Erythroblast (primary cell): ENCODE measurements at regions not wholly inside any gene's neighbourhood (a gene's known extent, or its start where the extent isn't known, plus 50 kb on each side); places are given as distances from the start of the nearest gene placed in this dataset.
"Not testable (repeated sequence)": the region's sequence is repeated elsewhere in the genome, so short reads cannot be mapped to it uniquely, and the experiment has no call there.

Experiments
- DNase-seq, 2 experiments: peaks; one replicate each; lab custom pipeline; 2025; lab: John Stamatoyannopoulos, UW
- GATA1 ChIP-seq: IDR thresholded peaks from 2 replicates; pipeline ENCODE4 v1.6.1; 2011; ENCODE audit warnings: low read depth, mild to moderate bottlenecking, control low read depth, low read length, moderate library complexity
- POLR2A ChIP-seq: IDR thresholded peaks from 2 replicates; pipeline ENCODE4 v1.6.1; 2011; ENCODE audit warnings: mild to moderate bottlenecking, low read length

GRCh38 chr7:85702348-85702747 is 515.5 kb upstream of the SEMA3D start:
- no peak for DNase-seq
- TF ChIP-seq GATA1 (no peak), POLR2A (no peak)

DNA sequence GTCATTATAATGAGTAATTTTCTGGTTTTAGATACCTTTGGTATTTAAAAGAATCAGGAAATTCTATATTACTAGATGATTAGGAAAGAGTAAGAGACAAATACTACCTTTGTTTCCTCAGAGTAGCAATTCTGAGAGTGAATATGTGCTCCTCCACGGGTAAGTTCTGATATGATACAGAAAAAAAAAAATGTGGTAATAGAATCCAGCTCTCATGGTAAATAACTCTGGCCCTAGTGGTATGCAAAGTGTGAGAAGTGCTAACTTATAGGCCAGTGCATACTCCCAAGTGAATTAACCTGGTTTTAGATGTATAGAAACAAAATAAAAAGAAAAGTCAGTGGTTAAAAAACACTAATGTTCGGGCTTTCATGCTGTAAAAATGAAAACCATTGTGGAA is 512.6 kb upstream of the SEMA3D start:
- DNase-seq: no peak
- no peak for TF ChIP-seq GATA1
- no peak for TF ChIP-seq POLR2A

- no peak for DNase-seq
- TF ChIP-seq GATA1 (no peak), POLR2A (no peak)
Measured at GRCh38 chr7:85695533-85695932, 508.7 kb upstream of the SEMA3D start.

GRCh38 chr7:85695041-85695440 is 508.2 kb upstream of the SEMA3D start:
- no peak for DNase-seq
- TF ChIP-seq POLR2A: no peak
- TF ChIP-seq GATA1: no peak

GRCh38 chr7:85693326-85693725 is 506.5 kb upstream of the SEMA3D start:
- no peak for TF ChIP-seq GATA1
- no peak for TF ChIP-seq POLR2A
- DNase-seq: no peak

- no peak for TF ChIP-seq POLR2A
- no peak for TF ChIP-seq GATA1
- DNase-seq: no peak
Measured at GRCh38 chr7:85688712-85689111, 501.9 kb upstream of the SEMA3D start.

DNA sequence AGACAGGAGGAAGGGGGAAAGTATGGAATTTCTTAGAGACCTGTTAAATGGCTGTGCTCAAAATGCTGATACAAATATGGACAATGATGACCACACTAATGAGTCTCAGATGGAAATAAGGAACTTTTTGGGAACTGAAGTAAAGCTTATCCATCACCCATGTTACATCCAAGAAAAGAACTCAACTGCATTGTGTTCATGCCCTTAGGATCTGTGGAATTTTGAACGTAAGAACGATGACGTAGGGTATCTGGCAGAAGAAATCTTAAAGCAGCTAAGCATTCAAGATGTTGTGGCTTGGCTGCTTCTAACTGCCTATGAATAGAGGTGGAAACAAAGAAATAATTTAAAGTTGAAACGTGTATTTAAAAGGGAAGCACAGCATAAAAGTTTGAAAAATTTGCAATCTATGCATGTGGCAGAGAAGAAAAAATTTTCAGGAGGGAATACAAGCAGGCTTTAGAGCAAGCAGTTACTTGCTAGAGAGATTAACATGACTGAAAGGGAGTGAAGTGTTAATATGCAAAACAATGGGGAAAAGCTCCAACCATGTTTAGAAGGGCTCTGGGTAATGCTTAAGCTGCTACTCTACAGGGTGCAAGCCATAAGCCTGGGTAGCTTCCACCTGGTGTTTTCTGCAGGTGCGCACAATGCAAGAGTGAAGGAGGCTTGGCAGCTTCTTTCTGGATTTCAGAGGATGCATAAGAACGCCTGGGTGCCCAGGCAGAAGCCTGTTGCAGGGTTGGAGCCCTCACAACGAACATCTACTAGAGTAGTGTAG is 499.7 kb upstream of the SEMA3D start:
- DNase-seq: no peak
- TF ChIP-seq GATA1 (no peak), POLR2A (no peak)

DNA sequence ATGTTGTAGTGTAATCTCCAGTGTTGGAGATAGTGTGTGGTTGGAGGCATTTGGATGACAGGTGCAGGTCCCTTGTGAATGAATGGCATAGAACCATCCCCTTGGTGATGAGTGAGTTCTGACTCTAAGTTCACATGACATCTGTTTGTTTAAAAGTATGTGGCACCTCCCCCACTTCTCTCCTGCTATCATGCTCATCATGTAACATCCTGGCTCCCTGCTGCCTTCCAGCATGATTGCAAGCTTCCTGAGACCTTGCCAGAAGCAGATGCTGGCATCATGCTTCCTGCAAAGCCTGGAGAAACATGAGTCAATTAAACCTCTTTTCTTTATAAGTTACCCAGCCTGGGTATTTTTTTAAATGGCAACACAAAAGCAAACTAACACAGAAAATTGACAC is 499.0 kb upstream of the SEMA3D start:
- TF ChIP-seq GATA1 (no peak), POLR2A (no peak)

DNA sequence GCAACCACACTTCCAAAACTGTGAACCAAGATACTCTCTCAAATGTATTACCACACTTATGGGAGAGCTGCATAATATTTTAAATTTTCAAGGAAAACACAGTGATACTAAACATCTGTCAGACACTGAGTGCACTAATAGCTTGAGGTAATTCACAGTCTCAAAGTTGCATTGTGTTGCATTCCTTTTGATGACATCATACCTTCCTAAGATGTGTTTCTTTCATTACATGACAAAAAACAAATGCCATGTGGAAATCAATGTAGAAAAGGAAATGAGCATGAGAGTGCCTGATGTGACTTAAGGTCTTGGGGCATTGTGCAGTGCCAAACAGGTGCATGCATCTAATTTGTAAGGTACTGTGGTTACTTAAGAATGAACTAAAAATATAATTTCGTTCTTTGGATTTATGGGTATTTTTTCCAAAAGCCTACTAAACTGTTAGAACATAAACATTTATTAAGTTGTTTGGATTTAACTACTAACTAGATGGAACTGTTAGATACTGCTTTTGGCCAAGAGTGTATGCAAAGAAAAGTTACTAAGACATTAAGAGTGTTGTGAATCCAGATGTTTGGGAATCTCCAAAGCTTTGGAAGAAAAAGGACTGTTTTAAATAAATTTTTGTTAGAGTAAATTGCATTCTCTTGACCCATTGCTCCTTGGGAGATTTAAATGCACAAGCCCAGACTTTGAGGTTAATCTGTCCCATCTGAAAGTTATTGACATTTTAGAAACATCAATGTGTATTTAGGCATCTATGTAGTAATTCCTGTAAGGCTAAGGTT is 496.2 kb upstream of the SEMA3D start:
- no peak for DNase-seq
- TF ChIP-seq GATA1 (no peak), POLR2A (no peak)

More for the DNA sequence above, 499.0 kb upstream of the SEMA3D start:
- no peak for DNase-seq

- no peak for DNase-seq
- TF ChIP-seq GATA1 (no peak), POLR2A (no peak)
Measured at GRCh38 chr7:85681241-85681640, 494.4 kb upstream of the SEMA3D start.

DNA sequence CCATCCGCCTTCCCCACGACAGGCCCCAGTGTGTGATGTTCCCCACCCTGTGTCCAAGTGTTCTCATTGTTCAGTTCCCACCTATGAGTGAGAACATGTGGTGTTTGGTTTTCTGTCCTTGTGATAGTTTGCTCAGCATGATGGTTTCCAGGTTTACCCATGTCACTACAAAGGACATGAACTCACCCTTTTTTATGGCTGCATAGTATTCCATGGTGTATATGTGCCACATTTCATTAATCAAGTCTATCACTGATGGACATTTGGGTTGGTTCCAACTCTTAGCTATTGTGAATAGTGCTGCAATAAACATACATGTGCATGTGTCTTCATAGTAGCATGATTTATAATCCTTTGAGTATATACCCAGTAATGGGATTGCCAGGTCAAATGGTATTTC is 488.2 kb upstream of the SEMA3D start:
- not testable (repeated sequence) for DNase-seq

DNA sequence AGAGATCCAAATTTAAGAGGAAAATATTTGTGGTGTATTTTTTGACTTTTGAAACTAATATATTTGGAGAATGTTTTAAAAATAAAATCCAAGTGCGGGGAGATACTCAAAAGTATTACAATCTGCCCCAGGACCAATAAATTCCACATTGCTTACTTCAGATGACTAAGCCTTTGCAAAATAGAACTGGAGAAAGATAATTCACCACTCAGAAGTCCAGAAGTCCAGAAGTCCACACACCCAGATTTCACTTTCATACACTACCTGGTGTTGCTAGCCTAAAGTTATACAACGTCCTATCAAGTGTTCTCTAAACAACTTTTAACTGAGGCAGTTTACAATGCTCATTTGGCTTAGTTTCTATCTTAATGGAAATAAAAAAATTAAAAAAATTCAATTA is 487.0 kb upstream of the SEMA3D start:
- DNase-seq: no peak
- no peak for TF ChIP-seq POLR2A

- TF ChIP-seq GATA1 (no peak), POLR2A (no peak)
- DNase-seq: no peak
Measured at GRCh38 chr7:85669225-85669624, 482.4 kb upstream of the SEMA3D start.

GRCh38 chr7:85664341-85664740 is 477.5 kb upstream of the SEMA3D start:
- TF ChIP-seq POLR2A: no peak
- no peak for TF ChIP-seq GATA1
- no peak for DNase-seq

DNA sequence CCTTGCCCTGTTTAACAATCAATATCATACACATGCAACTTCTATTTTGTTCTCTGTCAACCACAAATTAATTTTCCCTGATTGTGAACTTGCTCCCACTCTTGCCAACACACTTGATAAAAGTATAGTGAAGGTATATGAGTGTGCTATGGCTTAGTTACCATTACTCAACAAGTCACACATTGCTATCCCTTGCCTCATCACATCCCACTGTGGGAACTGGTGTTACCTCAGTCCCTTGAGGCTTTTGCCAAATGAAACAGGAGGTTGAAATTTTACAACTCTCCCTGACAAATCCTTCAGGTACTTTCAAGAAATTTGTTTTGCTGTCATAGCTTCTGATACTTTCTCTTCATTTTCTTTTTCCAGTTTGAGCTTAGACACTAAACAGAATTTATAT is 472.5 kb upstream of the SEMA3D start:
- no peak for TF ChIP-seq POLR2A
- TF ChIP-seq GATA1: no peak
- DNase-seq: no peak
